HepG2 (cell line): ENCODE measurements at regions not wholly inside any gene's neighbourhood (a gene's known extent, or its start where the extent isn't known, plus 50 kb on each side); places are given as distances from the start of the nearest gene placed in this dataset.

Experiments
- ATAC-seq: fragments of 200-7000 bp; cut with Tn5 transposase; 3 replicates; pipeline ENCODE4 v1.9.1; 2020; ENCODE audit warnings: mild to moderate bottlenecking, moderate library complexity
- BruUV-seq: library from RNA; stranded (reverse); fragments of 400-500 nt; replicated peaks from 2 replicates; lab custom pipeline; 2021; lab: Mats Ljungman, UMichigan
- CTCF ChIA-PET: fragments of 300-600 bp; formaldehyde crosslinking; extraction: SDS; loops from one replicate; lab custom pipeline; 2021; ENCODE audit warnings: low total read pairs, inconsistent platforms, low intra/inter-chr PET ratio; lab: Yijun Ruan, JAX
- POLR2A ChIA-PET: fragments of 350-600 bp; sonication (Branson Sonifier 250); formaldehyde crosslinking; loops from one replicate; lab custom pipeline; 2020; ENCODE audit warnings: antibody characterized with exemption, inconsistent platforms; lab: Yijun Ruan, JAX
- DNase-seq: peaks from one replicate; pipeline ENCODE4 v3.0.0-alpha.2; 2015; ENCODE audit warnings: low spot score
- FAIRE-seq: peaks from 3 replicates; lab custom pipeline; 2011; peaks lifted over from hg19 to GRCh38; lab: Jason Lieb, UNC
- H2AFZ ChIP-seq: one replicate; pipeline ENCODE4 v1.6.1; 2011; ENCODE audit warnings: low read length, inconsistent platforms
- H3K27ac ChIP-seq: fragments of 300-600 bp; 3 replicates; pipeline ENCODE4 v1.8.0; 2011; ENCODE audit warnings: mixed run types, mild to moderate bottlenecking, mixed read lengths, low read length, inconsistent platforms; ENCODE audit not compliant: insufficient read depth; ENCODE audit errors: extremely low read length
- H3K27me3 ChIP-seq, 2 experiments: fragments of 200-600 bp in 1 of 2; 2 replicates in 1 of 2; 3 replicates in 1 of 2; pipeline versions ENCODE4 v1.6.0 to v1.8.0; 2011; ENCODE audit warnings: low read length in 2 of 2, mild to moderate bottlenecking in 2 of 2, moderate library complexity in 2 of 2, inconsistent platforms in 1 of 2; ENCODE audit not compliant: insufficient read depth in 2 of 2, control insufficient read depth in 1 of 2
- H3K36me3 ChIP-seq, 2 experiments: fragments of 200-600 bp in 1 of 2; replicated peaks in 1 of 2; 2 replicates in 1 of 2; 3 replicates in 1 of 2; pipeline versions ENCODE4 v1.5.1 to v1.8.0; 2011; ENCODE audit warnings: low read length in 2 of 2, inconsistent platforms in 1 of 2; ENCODE audit not compliant: insufficient read depth in 2 of 2, control insufficient read depth in 1 of 2
- H3K4me1 ChIP-seq: 2 replicates; pipeline ENCODE4 v1.5.1; 2012; ENCODE audit warnings: low read length, inconsistent platforms; ENCODE audit not compliant: insufficient read depth
- H3K4me2 ChIP-seq: 2 replicates; pipeline ENCODE4 v1.6.0; 2011; ENCODE audit warnings: low read depth, low read length, inconsistent platforms
- H3K4me3 ChIP-seq, 3 experiments: fragments of 200-600 bp in 1 of 3; sonication (generic), shearing (Covaris generic) in 1 of 3; replicated peaks in 1 of 3; 2 replicates each; pipeline ENCODE4 v1.5.1; 2011 to 2016; ENCODE audit warnings: low read length in 3 of 3, inconsistent platforms in 2 of 3, low read depth in 2 of 3, mild to moderate bottlenecking in 2 of 3, control low read depth in 1 of 3, mixed read lengths in 1 of 3; ENCODE audit not compliant: insufficient read depth in 1 of 3
- H3K79me2 ChIP-seq: one replicate; pipeline ENCODE4 v1.6.1; 2011; ENCODE audit warnings: low read length, inconsistent platforms; ENCODE audit not compliant: insufficient read depth
- H3K9ac ChIP-seq: 2 replicates; pipeline ENCODE4 v1.6.0; 2011; ENCODE audit warnings: mild to moderate bottlenecking, low read depth, low read length, inconsistent platforms; ENCODE audit not compliant: insufficient read depth
- H3K9me3 ChIP-seq: 2 replicates; pipeline ENCODE4 v1.5.1; 2012; ENCODE audit warnings: mild to moderate bottlenecking, low read length
- H4K20me1 ChIP-seq: 2 replicates; pipeline ENCODE4 v1.6.0; 2011; ENCODE audit warnings: inconsistent platforms, mild to moderate bottlenecking, low read length, moderate library complexity; ENCODE audit not compliant: insufficient read depth
- EEA1 ChIP-seq: sonication (generic); formaldehyde crosslinking; IDR thresholded peaks from 2 replicates; pipeline ENCODE4 v1.5.1; 2020; ENCODE audit warnings: mild to moderate bottlenecking, missing genetic modification reagents, borderline replicate concordance
- FOXM1 ChIP-seq: sonication (generic); formaldehyde crosslinking; IDR thresholded peaks from 2 replicates; pipeline ENCODE4 v1.5.0; 2020; ENCODE audit warnings: missing genetic modification reagents
- GATA4 ChIP-seq: sonication (generic); IDR thresholded peaks from 2 replicates; pipeline ENCODE4 v1.6.1; 2016; ENCODE audit warnings: antibody characterized with exemption, low read depth, borderline replicate concordance
- KDM1A ChIP-seq: IDR thresholded peaks from 2 replicates; pipeline ENCODE4 v1.6.1; 2016; ENCODE audit warnings: missing compliant biosample characterization
- STAG1 ChIP-seq: sonication (generic); formaldehyde crosslinking; IDR thresholded peaks from 2 replicates; pipeline ENCODE4 v1.4.0; 2020; ENCODE audit warnings: missing genetic modification reagents
- TCF7L2 ChIP-seq: IDR thresholded peaks from 2 replicates; pipeline ENCODE4 v1.6.1; 2011; ENCODE audit warnings: mild to moderate bottlenecking, low read depth, low read length, moderate library complexity
- TOPORS ChIP-seq: sonication (generic); formaldehyde crosslinking; IDR thresholded peaks from 2 replicates; pipeline ENCODE4 v1.8.0; 2023; ENCODE audit warnings: mild to moderate bottlenecking, missing genetic modification reagents
- ZMYM2 ChIP-seq: sonication (generic); formaldehyde crosslinking; IDR thresholded peaks from 2 replicates; pipeline ENCODE4 v1.8.0; 2022; ENCODE audit warnings: mild to moderate bottlenecking, missing genetic modification reagents
- ZNF337 ChIP-seq: sonication (generic); formaldehyde crosslinking; IDR thresholded peaks from 2 replicates; pipeline ENCODE4 v1.5.1; 2020; ENCODE audit warnings: missing genetic modification reagents, low read depth, mild to moderate bottlenecking, borderline replicate concordance
- ZNF737 ChIP-seq: sonication (generic); formaldehyde crosslinking; IDR thresholded peaks from 2 replicates; pipeline ENCODE4 v1.5.0; 2020; ENCODE audit warnings: missing genetic modification reagents, mild to moderate bottlenecking, borderline replicate concordance
- WGBS: methylation state at CpG from one replicate; pipeline ENCODE4 v1.1.6; 2017; ENCODE audit warnings: low lambda C conversion rate; 5-methylcytosine and 5-hydroxymethylcytosine counted together
- in situ Hi-C: cut with HindIII; loops from 2 replicates; pipeline ENCODE4 v1.10.0; 2017; ENCODE audit warnings: low pct_unique_long_range_greater_than_20kb; ENCODE audit not compliant: extremely low pct_ligation_motif_present
- intact Hi-C: fragments of 100-400 bp; cut with micrococcal nuclease; formaldehyde crosslinking; loops from one replicate; pipeline ENCODE4 v1.10.0; 2022; ENCODE audit not compliant: unreplicated experiment

DNA sequence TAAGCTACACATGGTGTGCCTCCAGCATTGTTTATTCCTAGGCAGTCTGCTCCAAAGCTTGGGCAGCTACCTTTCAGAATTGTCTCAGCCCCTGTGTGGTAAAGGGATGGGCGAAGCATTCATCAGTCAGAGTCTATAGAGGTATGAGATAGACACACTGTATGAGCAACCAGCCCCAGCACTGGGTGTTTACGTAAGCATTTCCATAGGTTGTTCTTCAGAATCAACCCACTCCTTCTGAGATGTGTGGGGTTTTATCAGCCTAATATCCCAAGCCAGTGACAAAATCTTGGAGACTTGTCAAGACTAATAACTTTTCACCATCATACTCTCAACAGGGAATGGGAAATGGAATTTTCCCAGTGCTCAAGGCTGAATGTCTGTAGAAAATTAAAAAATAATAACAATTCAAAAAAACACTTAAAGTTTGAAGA is 98.2 kb downstream of the BTG1 start:
- BruUV-seq = no TSS peak
- H3K9me3 ChIP-seq = no peaks in the 10 kb centered on the region
- no peaks in the 10 kb centered on the region for H3K36me3 ChIP-seq
- no peak overlapping the region for H3K9ac ChIP-seq
- ATAC-seq (no peak), DNase-seq (no peak), FAIRE-seq (no peak)
- peaks cover 9% of the 10 kb centered on the region; the same call in 1 of the 2 replicates for H3K4me1 ChIP-seq
- no peak overlapping the region for H3K4me2 ChIP-seq
- in situ Hi-C loops (no loop called here), intact Hi-C loops (no loop called here)
- no peak overlapping the region for H3K4me3 ChIP-seq
- no peak overlapping the region for H2AFZ ChIP-seq
- ChIA-PET POLR2A (no interaction called here), CTCF (no interaction called here)
- 75% methylated on average over 2 of the region's 2 CpGs for WGBS
- H4K20me1 ChIP-seq = no peaks in the 10 kb centered on the region
- H3K27ac ChIP-seq = no peak overlapping the region
- no peaks in the 10 kb centered on the region for H3K27me3 ChIP-seq
- TF ChIP-seq EEA1 (CRISPR knock-in tag) (no peak), ZMYM2 (CRISPR knock-in tag) (no peak), ZNF337 (CRISPR knock-in tag) (no peak), GATA4 (no peak), FOXM1 (CRISPR knock-in tag) (no peak), STAG1 (CRISPR knock-in tag) (no peak), TCF7L2 (no peak), ZNF737 (no peak), TOPORS (no peak), KDM1A (CRISPR knock-in tag) (no peak)
- TF ChIP-seq, all 625 proteins: peak for 0
- no peaks in the 10 kb centered on the region for H3K79me2 ChIP-seq
